HL-60 (cell line): ENCODE measurements at regions not wholly inside any gene's neighbourhood (a gene's known extent, or its start where the extent isn't known, plus 50 kb on each side); places are given as distances from the start of the nearest gene placed in this dataset.

Source experiments
- GABPA ChIP-seq: IDR thresholded peaks from 2 replicates; pipeline ENCODE4 v1.6.1; 2012; ENCODE audit warnings: low read depth
- POLR2AphosphoS5 ChIP-seq: IDR thresholded peaks from 2 replicates; pipeline ENCODE4 v1.6.1; 2012; ENCODE audit warnings: low read depth
- SPI1 ChIP-seq: IDR thresholded peaks from 2 replicates; pipeline ENCODE4 v1.6.1; 2012; ENCODE audit warnings: low read depth, mild to moderate bottlenecking, borderline replicate concordance
- TF ChIP-seq, protein P1 (sequence below): IDR thresholded peaks from one replicate; pipeline ENCODE4 v1.5.1; 2011; ENCODE audit warnings: low read length, control low read depth, inconsistent platforms; ENCODE audit not compliant: insufficient read depth

DNA sequence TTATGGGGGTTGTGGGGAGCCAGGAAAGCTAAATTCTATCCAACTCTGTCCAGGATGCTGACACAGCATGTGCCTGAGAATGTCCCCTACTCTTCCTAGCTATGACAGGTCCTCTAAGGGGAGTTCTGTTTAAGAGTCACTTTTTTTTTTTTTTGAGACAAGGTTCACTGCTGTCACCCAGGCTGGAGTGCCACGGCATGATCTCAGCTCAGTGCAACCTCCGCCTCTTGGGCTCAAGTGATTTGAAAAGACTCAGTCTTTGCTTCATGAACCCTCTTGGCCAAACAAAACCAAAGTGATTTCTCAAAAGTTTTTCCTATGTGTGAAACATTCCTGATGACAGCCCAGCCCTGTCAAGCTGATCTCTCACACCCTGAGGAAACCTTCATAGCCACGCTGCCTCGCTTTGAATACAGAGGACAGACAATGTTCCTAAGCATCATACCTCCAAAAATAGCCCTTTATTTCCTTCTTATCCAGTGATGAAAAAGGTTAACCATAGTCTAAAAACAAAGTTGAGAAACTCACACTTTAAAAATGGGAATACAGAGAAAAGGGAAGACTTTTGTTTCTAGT, 105.5 kb upstream of the PROK2 start:
- TF ChIP-seq, protein P1, sequence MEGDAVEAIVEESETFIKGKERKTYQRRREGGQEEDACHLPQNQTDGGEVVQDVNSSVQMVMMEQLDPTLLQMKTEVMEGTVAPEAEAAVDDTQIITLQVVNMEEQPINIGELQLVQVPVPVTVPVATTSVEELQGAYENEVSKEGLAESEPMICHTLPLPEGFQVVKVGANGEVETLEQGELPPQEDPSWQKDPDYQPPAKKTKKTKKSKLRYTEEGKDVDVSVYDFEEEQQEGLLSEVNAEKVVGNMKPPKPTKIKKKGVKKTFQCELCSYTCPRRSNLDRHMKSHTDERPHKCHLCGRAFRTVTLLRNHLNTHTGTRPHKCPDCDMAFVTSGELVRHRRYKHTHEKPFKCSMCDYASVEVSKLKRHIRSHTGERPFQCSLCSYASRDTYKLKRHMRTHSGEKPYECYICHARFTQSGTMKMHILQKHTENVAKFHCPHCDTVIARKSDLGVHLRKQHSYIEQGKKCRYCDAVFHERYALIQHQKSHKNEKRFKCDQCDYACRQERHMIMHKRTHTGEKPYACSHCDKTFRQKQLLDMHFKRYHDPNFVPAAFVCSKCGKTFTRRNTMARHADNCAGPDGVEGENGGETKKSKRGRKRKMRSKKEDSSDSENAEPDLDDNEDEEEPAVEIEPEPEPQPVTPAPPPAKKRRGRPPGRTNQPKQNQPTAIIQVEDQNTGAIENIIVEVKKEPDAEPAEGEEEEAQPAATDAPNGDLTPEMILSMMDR: no peak
- no peak for TF ChIP-seq POLR2AphosphoS5
- TF ChIP-seq SPI1: no peak
- no peak for TF ChIP-seq GABPA
